ENCODE measurements at regions not wholly inside any gene's neighbourhood (a gene's known extent, or its start where the extent isn't known, plus 50 kb on each side); places are given as distances from the start of the nearest gene placed in this dataset.

DNA sequence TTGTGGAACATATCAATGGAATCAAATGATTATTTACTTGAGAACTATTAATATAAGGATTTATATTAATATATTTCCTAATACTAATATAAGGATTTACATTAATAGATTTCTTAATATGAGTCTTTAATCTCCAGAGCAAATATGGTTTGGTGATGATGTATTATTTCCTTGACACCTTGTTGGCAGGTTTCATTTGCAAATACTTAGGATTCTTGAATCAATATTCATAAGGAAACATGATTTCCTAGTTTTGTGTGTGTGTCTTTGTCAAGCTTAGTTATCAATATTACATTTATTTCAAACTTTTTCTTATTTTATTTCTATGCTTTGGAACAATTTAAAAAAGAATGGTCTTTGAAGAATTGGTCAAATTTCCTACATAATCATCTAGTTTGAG, 138.5 kb downstream of the RAB38 start:
- Histone ChIP-seq H3K9ac (replicated peaks in 1 of 4; ENCODE audit: extremely low read depth in 1 of 4, low read depth in 3 of 4, low read length in 3 of 4) (no peak overlapping the region), H2AFZ (ENCODE audit: low read length) (no peak overlapping the region), H3K79me1 (ENCODE audit: low read depth, low read length) (no peaks in the 10 kb centered on the region), H2AK5ac (ENCODE audit: low read depth, low read length) (no peak overlapping the region), H3K4me1 (replicated peaks in 1 of 4; ENCODE audit: control insufficient read depth in 3 of 4, insufficient read depth in 4 of 4, low read length in 3 of 4) (peaks cover 0 to 6% (median 3%) of the 10 kb centered on the region in 4 experiments; a peak in 4 of 7 replicates), H4K20me1 (replicated peaks in 1 of 2; ENCODE audit: control insufficient read depth in 1 of 2, insufficient read depth in 2 of 2, low read length in 2 of 2) (no peaks in the 10 kb centered on the region), H3K79me2 (ENCODE audit: control insufficient read depth in 1 of 2, insufficient read depth in 2 of 2, low read length in 2 of 2) (no peaks in the 10 kb centered on the region), H3K27me3 (replicated peaks in 1 of 4; ENCODE audit: control insufficient read depth in 3 of 4, extremely low read depth in 1 of 4, insufficient read depth in 3 of 4, low read length in 3 of 4) (no peaks in the 10 kb centered on the region), H3K4ac (replicated peaks; ENCODE audit: insufficient read length, low read depth, low read length) (no peak overlapping the region), H2BK12ac (ENCODE audit: low read depth, low read length) (no peak overlapping the region), H3K9me3 (ENCODE audit: insufficient read depth in 2 of 2, low read depth in 1 of 2, low read length in 1 of 2) (no peaks in the 10 kb centered on the region), H3K23ac (ENCODE audit: insufficient read length) (no peak overlapping the region), H2BK20ac (ENCODE audit: low read length) (no peak overlapping the region), H2BK120ac (replicated peaks; ENCODE audit: low read depth, low read length) (no peak overlapping the region), H3K36me3 (ENCODE audit: control insufficient read depth in 2 of 4, insufficient read depth in 4 of 4, low read length in 3 of 4) (no peaks in the 10 kb centered on the region), H3K27ac (ENCODE audit: low read depth, low read length) (no peak overlapping the region), H3K23me2 (ENCODE audit: low read depth, low read length) (no peaks in the 10 kb centered on the region), H3K4me2 (ENCODE audit: insufficient read depth in 1 of 2, low read depth in 2 of 2, low read length in 2 of 2) (no peak overlapping the region), H2BK5ac (ENCODE audit: low read depth, low read length) (no peak overlapping the region), H4K5ac (ENCODE audit: insufficient read length, low read depth, low read length) (no peak overlapping the region), H3K18ac (ENCODE audit: extremely low read depth, low read length) (no peak overlapping the region), H4K8ac (ENCODE audit: extremely low read depth, insufficient read depth, low read length) (no peak overlapping the region), H3K14ac (ENCODE audit: insufficient read length) (no peak overlapping the region), H3K4me3 (ENCODE audit: extremely low read depth in 1 of 4, insufficient read depth in 2 of 4, low read depth in 3 of 4, low read length in 4 of 4) (no peak overlapping the region), H4K91ac (replicated peaks; ENCODE audit: insufficient read length, low read length) (no peak overlapping the region), H2BK15ac (ENCODE audit: low read length) (no peak overlapping the region), H3K56ac (replicated peaks; ENCODE audit: insufficient read length, low read depth, low read length) (no peak overlapping the region)
- ChIA-PET POLR2A (ENCODE audit: partially characterized antibody) (no interaction called here), CTCF (ENCODE audit: partially characterized antibody) (no interaction called here)
- no peak for TF ChIP-seq POLR2AphosphoS5 (IDR thresholded peaks at IDR 0.05; ENCODE audit: low read depth, low read length)
- no peak for TF ChIP-seq KDM5A (IDR thresholded peaks at IDR 0.05; ENCODE audit: low read length)
- TF ChIP-seq ASH2L (IDR thresholded peaks at IDR 0.05; ENCODE audit: low read length) = no peak
- no peak for TF ChIP-seq CEBPB (IDR thresholded peaks at IDR 0.05; ENCODE audit: low read depth, low read length)
- no peak for TF ChIP-seq BRCA1 (IDR thresholded peaks at IDR 0.05; ENCODE audit: low read depth, low read length)
- no peak for TF ChIP-seq ATF3 (IDR thresholded peaks at IDR 0.05; ENCODE audit: insufficient read depth, low read depth, low read length)
- no peak for TF ChIP-seq TAF7 (optimal IDR thresholded peaks at IDR 0.05; ENCODE audit: borderline replicate concordance, low read depth, low read length)
- TF ChIP-seq RXRA (IDR thresholded peaks at IDR 0.05; ENCODE audit: insufficient read depth, low read depth, low read length) = no peak
- TF ChIP-seq HDAC6 (IDR thresholded peaks at IDR 0.05; ENCODE audit: low read depth, low read length) = no peak
- no peak for TF ChIP-seq JUN (IDR thresholded peaks at IDR 0.05; ENCODE audit: low read depth, low read length)
- no peak for TF ChIP-seq CHD2 (IDR thresholded peaks at IDR 0.05; ENCODE audit: low read length)
- DNase-seq (ENCODE audit: low read depth in 1 of 2, low spot score in 2 of 2) (no peak), FAIRE-seq (no peak)
